Fibroblast of skin of right biceps (primary cell): ENCODE measurements at regions not wholly inside any gene's neighbourhood (a gene's known extent, or its start where the extent isn't known, plus 50 kb on each side); places are given as distances from the start of the nearest gene placed in this dataset.
"Not testable (repeated sequence)": the region's sequence is repeated elsewhere in the genome, so short reads cannot be mapped to it uniquely, and the experiment has no call there.

Experiments
- DNase-seq: peaks from one replicate; pipeline ENCODE4 v3.0.0-alpha.2; 2013

DNA sequence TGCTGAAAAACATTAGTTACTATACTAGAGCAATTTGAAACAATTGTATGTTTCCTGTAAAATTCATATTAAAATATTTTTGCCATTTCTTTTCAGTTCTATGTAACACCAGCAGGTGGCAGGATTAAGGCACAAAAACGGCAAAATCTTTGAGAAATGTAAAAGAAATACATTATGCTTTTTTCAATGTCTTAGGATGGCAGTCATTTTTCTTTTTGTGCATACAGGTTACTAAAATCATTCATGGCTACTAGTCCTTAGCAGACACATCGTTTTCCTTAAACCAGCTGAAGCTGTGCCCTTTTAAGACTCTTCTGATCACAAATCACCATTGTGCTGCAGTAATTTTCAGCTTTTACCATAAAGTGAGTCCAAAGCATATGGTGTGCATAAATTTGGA is 800.7 kb upstream of the SLITRK5 start:
- peak; percentile 5 for DNase-seq

- DNase-seq: no peak
Measured at GRCh38 chr13:86877441-86877840, 793.7 kb upstream of the SLITRK5 start.

DNA sequence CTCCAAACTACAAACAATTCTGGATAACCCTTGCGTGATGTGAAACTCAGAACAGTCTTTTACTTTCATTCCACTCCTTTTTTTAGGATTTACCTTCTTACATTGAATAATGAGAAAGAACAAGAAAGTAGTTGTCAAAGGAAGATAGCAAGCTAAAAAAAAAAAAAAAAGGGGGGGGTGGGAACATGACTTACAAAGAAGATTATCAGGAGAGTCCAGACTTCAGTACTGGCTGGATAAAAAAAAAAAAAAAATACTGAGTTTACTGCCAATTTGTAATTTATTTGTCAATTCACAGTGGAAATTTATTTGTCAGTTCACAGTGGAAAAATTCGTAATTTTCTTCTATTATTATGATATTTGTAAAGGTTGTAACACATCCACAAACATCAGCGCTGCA is 792.4 kb upstream of the SLITRK5 start:
- DNase-seq: no peak

DNA sequence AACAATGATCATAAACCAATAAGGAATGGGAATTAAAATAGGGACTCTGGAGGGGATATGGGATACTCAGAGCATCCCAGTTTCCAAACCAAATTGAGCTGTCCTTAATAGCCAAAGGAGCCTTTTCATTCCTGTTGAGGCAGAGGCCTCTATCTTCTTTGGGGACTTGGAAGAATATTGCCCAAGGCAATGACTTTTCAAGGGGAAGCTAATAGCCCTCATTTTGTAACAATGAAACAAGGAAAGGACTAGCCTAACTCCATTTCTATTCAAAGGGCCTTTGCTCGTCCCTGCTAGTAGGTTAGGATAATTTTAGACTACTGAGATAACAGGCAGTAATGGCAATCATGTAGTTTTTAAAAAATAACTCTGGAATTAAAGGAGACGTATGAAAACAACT is 789.8 kb upstream of the SLITRK5 start:
- no peak for DNase-seq

DNA sequence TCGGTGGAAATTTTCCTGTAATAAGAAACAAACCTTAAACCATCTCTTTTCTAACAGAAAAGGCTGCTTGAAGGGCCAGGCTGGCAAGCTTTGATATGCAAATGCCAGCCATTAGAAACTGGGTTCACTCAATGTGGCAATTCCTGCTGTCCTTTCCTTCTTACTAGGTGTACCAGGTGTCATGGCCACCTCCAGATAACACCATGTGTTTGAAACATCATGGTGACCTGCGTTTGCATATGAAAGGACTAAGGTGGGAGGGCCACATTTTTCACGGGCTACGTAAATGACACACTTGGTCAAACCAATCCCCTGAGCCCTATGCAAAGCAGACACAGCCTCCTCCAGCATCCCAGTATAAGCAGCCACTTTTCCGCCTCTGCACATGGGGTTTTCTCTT is 789.1 kb upstream of the SLITRK5 start:
- no peak for DNase-seq

GRCh38 chr13:86882835-86883234 is 788.3 kb upstream of the SLITRK5 start:
- no peak for DNase-seq

GRCh38 chr13:86892330-86892729 is 778.8 kb upstream of the SLITRK5 start:
- no peak for DNase-seq

DNA sequence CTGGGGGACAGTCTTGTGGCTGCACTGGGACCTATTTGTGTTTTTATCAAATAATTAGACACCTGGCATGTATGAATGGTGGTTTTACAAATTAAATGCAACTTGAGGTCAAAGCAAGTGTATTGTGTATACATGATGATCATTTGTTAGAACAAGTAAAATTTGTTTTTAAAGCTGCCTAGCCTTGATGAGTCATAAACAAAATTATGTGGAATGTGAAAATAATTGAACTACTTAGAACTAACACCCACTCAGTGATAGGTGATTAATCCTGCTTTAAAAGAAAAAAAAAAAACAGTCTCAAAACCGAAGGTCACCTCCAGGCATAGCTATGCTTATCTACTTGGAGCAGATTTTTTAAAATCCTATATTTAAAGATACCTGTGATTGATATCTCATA is 770.3 kb upstream of the SLITRK5 start:
- DNase-seq: no peak

- peak; percentile 1 for DNase-seq
Measured at GRCh38 chr13:86906127-86906874, 764.9 kb upstream of the SLITRK5 start.

DNA sequence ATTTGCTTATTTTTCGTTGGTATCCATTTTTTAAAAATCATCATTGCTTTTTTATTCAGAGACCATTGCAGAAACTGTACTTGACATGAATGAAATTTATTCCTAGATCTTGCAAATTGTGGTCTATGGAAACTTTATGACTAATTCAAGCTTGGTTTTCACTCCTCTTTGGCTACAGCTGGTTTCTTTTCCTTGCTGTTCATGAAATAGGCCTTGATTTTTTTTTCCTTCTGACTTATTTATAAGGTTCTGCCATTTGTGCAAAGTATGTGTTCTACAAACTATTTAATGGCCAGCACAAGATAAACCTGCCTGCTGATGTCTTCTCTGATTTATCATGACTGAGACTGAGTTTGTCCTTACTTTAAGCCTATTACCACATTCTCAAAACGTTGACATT is 764.0 kb upstream of the SLITRK5 start:
- DNase-seq: no peak

GRCh38 chr13:86909318-86909717 is 761.9 kb upstream of the SLITRK5 start:
- DNase-seq: no peak

GRCh38 chr13:86914757-86915156 is 756.4 kb upstream of the SLITRK5 start:
- no peak for DNase-seq

DNA sequence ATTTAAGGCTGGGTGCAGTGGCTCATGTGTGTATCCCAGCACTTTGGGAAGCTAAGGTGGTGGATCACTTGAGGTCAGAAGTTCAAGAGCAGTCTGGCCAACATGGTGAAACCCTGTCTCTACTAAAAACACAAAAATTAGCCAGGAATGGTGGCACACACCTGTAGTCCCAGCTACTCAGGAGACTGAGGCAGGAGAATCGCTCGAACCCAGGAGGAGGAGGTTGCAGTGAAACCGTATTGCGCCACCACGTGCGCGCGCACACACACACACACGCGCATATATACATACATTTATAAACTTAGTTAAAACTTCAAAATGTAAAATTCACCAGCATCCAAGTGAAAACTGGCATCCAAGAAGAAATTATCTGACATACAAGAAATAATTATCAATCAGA is 753.7 kb upstream of the SLITRK5 start:
- DNase-seq: not testable (repeated sequence)

GRCh38 chr13:86918682-86919081 is 752.5 kb upstream of the SLITRK5 start:
- DNase-seq: no peak

GRCh38 chr13:86920961-86921360 is 750.2 kb upstream of the SLITRK5 start:
- DNase-seq: no peak

- DNase-seq: no peak
Measured at GRCh38 chr13:86922936-86923335, 748.2 kb upstream of the SLITRK5 start.

GRCh38 chr13:86926916-86927315 is 744.3 kb upstream of the SLITRK5 start:
- DNase-seq: not testable (repeated sequence)

- no peak for DNase-seq
Measured at GRCh38 chr13:86932776-86933334, 738.3 kb upstream of the SLITRK5 start.

GRCh38 chr13:86933676-86934075 is 737.5 kb upstream of the SLITRK5 start:
- no peak for DNase-seq

- DNase-seq: no peak
Measured at GRCh38 chr13:86937316-86937715, 733.9 kb upstream of the SLITRK5 start.

DNA sequence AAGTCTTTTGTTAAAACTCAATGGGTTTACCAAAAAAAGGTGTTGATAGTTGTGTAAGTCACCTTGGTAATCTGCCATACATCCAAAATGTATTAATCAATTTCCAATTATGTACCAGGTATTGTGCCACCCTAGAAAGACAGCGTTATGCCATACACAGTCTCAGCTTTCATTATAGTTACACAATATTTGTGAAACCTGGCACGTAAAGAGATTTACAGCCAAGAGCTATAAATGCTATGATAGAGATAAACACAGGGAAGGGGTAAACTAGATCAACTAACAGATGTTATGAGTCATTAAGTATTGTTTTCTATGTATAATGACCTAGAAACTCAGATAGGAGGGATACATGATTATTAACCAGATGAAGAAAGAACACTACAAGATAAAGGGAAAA is 725.6 kb upstream of the SLITRK5 start:
- no peak for DNase-seq

GRCh38 chr13:86946734-86947133 is 724.4 kb upstream of the SLITRK5 start:
- DNase-seq: no peak

DNA sequence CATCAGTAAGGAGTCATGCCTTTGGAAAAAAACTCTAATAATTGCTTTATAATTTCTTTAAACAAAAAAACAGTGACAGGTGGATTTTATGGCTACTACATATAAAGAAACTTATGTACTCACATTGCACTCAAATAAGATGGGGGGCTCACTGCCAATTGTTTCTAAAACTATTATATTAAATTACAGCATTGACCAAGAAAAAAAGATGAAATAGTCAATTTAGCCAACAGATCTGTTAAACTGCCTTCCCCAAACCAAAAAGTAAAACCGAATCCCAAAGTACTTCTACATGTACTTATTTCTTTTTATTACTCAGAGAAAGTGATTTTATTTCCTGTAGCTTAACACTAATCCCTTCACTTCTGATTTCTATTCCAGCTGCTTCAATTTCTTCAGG is 716.8 kb upstream of the SLITRK5 start:
- DNase-seq: no peak

DNA sequence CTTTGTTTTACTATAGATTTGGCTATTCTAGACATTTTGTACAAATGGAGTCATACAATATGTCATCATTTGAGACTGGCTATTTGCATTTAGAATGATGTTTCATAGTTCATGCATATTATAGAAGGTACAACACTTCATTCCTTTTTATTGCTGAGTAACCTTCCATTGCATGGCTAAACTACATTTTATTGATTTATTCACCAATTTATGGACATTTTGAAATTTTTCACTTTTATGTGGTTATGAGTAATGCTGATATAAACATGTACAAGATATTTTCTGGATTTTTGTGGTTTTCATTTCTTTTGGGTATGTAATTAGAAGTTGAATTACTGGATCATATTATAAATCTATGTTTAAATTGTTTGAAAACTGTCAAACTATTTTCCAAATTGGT is 710.3 kb upstream of the SLITRK5 start:
- peak; percentile 46 for DNase-seq
